ENCODE measurements at regions not wholly inside any gene's neighbourhood (a gene's known extent, or its start where the extent isn't known, plus 50 kb on each side); places are given as distances from the start of the nearest gene placed in this dataset.

GRCh38 chr16:9599415-9600120 is 508.1 kb downstream of the HAPSTR1 start:
- no peak for TF ChIP-seq CTCF (IDR thresholded peaks at IDR 0.05; ENCODE audit: low read depth, low read length, missing input control)
- no peak for TF ChIP-seq TAF1 (conservative IDR thresholded peaks at IDR 0.05)
- TF ChIP-seq EGR1 (IDR thresholded peaks at IDR 0.05; ENCODE audit: low read depth in 2 of 2): no peak
- TF ChIP-seq RAD21 (IDR thresholded peaks at IDR 0.05): no peak
- TF ChIP-seq MAX (IDR thresholded peaks at IDR 0.05): no peak

Data from liver (tissue), 3 donors.